ENCODE measurements at regions not wholly inside any gene's neighbourhood (a gene's known extent, or its start where the extent isn't known, plus 50 kb on each side); places are given as distances from the start of the nearest gene placed in this dataset.
A peak's percentile ranks its signal among the peaks of the same experiment; 100 is the strongest.

- Histone ChIP-seq H3K27me3 (ENCODE audit: control insufficient read depth, insufficient read depth, low read length) (peaks cover 4% of the 10 kb centered on the region), H3K4me3 (ENCODE audit: low read depth, low read length) (no peak overlapping the region), H3K36me3 (ENCODE audit: control insufficient read depth, insufficient read depth, low read length) (no peaks in the 10 kb centered on the region)
- no peak for DNase-seq (ENCODE audit: low read depth)
- TF ChIP-seq CTCF (IDR thresholded peaks at IDR 0.05; ENCODE audit: insufficient read depth, low read length, poor library complexity, severe bottlenecking) = no peak
These were observed 415.0 kb downstream of the BCOR start for GRCh38 chrX:39682778-39683177.

- peak overlapping the region; percentile 31 for H3K4me3 ChIP-seq (ENCODE audit: low read depth, low read length)
- no peak for TF ChIP-seq CTCF (IDR thresholded peaks at IDR 0.05; ENCODE audit: insufficient read depth, low read length, poor library complexity, severe bottlenecking)
These were observed 409.6 kb downstream of the BCOR start for GRCh38 chrX:39688219-39688575.

GRCh38 chrX:39688576-39689375 lies 409.0 kb downstream of the BCOR start:
- DNase-seq (ENCODE audit: low read depth) = no peak
- peaks cover 4% of the 10 kb centered on the region for H3K27me3 ChIP-seq (ENCODE audit: control insufficient read depth, insufficient read depth, low read length)
- peak overlapping the region; percentile 31 for H3K4me3 ChIP-seq (ENCODE audit: low read depth, low read length)
- no peak for TF ChIP-seq CTCF (IDR thresholded peaks at IDR 0.05; ENCODE audit: insufficient read depth, low read length, poor library complexity, severe bottlenecking)
- no peaks in the 10 kb centered on the region for H3K36me3 ChIP-seq (ENCODE audit: control insufficient read depth, insufficient read depth, low read length)

More at GRCh38 chrX:39688219-39688575, 409.6 kb downstream of the BCOR start:
- Histone ChIP-seq H3K36me3 (ENCODE audit: control insufficient read depth, insufficient read depth, low read length) (no peaks in the 10 kb centered on the region), H3K27me3 (ENCODE audit: control insufficient read depth, insufficient read depth, low read length) (peaks cover 4% of the 10 kb centered on the region)
- no peak for DNase-seq (ENCODE audit: low read depth)

GRCh38 chrX:39689376-39690104 lies 408.2 kb downstream of the BCOR start:
- no peak for TF ChIP-seq CTCF (IDR thresholded peaks at IDR 0.05; ENCODE audit: insufficient read depth, low read length, poor library complexity, severe bottlenecking)
- Histone ChIP-seq H3K27me3 (ENCODE audit: control insufficient read depth, insufficient read depth, low read length) (peaks cover 5% of the 10 kb centered on the region), H3K36me3 (ENCODE audit: control insufficient read depth, insufficient read depth, low read length) (no peaks in the 10 kb centered on the region), H3K4me3 (ENCODE audit: low read depth, low read length) (peak overlapping the region; percentile 31)
- no peak for DNase-seq (ENCODE audit: low read depth)

- no peak for TF ChIP-seq CTCF (IDR thresholded peaks at IDR 0.05; ENCODE audit: insufficient read depth, low read length, poor library complexity, severe bottlenecking)
- DNase-seq (ENCODE audit: low read depth) = no peak
- H3K27me3 ChIP-seq (ENCODE audit: control insufficient read depth, insufficient read depth, low read length) = peaks cover 5% of the 10 kb centered on the region
These were observed 407.0 kb downstream of the BCOR start for GRCh38 chrX:39690541-39691415.

More at GRCh38 chrX:39690541-39691415, 407.0 kb downstream of the BCOR start:
- no peak overlapping the region for H3K4me3 ChIP-seq (ENCODE audit: low read depth, low read length)
- no peaks in the 10 kb centered on the region for H3K36me3 ChIP-seq (ENCODE audit: control insufficient read depth, insufficient read depth, low read length)
